Tibial artery (tissue), 4 donors: ENCODE measurements at regions not wholly inside any gene's neighbourhood (a gene's known extent, or its start where the extent isn't known, plus 50 kb on each side); places are given as distances from the start of the nearest gene placed in this dataset.

Experiments used
- DNase-seq, 2 donors: peaks; one replicate each; pipeline ENCODE4 v3.0.0-alpha.2; 2019
- H3K27ac ChIP-seq, 2 donors: fragments of 200-600 bp; sonication (generic) in 1 of 2; 1 replicate in 1 of 2; 2 replicates in 1 of 2; pipeline ENCODE4 v1.5.1; 2018 to 2019; ENCODE audit warnings: mild to moderate bottlenecking in 1 of 2
- H3K27me3 ChIP-seq, 2 donors: fragments of 200-600 bp; sonication (generic) in 1 of 2; one replicate each; pipeline versions ENCODE4 v1.5.1 to v1.6.0; 2016 to 2019
- H3K36me3 ChIP-seq, 3 donors: fragments of 200-600 bp; sonication (generic) in 2 of 3; one replicate each; pipeline ENCODE4 v1.5.1; 2016 to 2019; ENCODE audit warnings: mild to moderate bottlenecking in 2 of 3
- H3K4me1 ChIP-seq, 4 donors: fragments of 200-600 bp; sonication (generic) in 2 of 4; 1 replicate in 3 of 4; 2 replicates in 1 of 4; pipeline ENCODE4 v1.5.1; 2016 to 2019
- H3K4me3 ChIP-seq, 2 donors: fragments of 200-600 bp; sonication (generic) in 1 of 2; 1 replicate in 1 of 2; 2 replicates in 1 of 2; pipeline ENCODE4 v1.5.1; 2018 to 2019; ENCODE audit warnings: mild to moderate bottlenecking in 2 of 2
- H3K9me3 ChIP-seq, 3 donors: fragments of 200-600 bp; sonication (generic) in 1 of 3; one replicate each; pipeline ENCODE4 v1.5.1; 2016 to 2019
- intact Hi-C: fragments of 100-400 bp; cut with DNase I; formaldehyde crosslinking; loops from one replicate; pipeline ENCODE4 v1.15.0; 2023; ENCODE audit warnings: low total_unique reads
- TF ChIP-seq, protein P1 (sequence below), 2 experiments: fragments of 200-600 bp in 1 of 2; fragments of 450-650 bp in 1 of 2; IDR thresholded peaks; one replicate each; pipeline ENCODE4 v1.5.1; 2017 to 2019; ENCODE audit warnings: antibody characterized with exemption in 2 of 2, mild to moderate bottlenecking in 1 of 2, moderate library complexity in 1 of 2

DNA sequence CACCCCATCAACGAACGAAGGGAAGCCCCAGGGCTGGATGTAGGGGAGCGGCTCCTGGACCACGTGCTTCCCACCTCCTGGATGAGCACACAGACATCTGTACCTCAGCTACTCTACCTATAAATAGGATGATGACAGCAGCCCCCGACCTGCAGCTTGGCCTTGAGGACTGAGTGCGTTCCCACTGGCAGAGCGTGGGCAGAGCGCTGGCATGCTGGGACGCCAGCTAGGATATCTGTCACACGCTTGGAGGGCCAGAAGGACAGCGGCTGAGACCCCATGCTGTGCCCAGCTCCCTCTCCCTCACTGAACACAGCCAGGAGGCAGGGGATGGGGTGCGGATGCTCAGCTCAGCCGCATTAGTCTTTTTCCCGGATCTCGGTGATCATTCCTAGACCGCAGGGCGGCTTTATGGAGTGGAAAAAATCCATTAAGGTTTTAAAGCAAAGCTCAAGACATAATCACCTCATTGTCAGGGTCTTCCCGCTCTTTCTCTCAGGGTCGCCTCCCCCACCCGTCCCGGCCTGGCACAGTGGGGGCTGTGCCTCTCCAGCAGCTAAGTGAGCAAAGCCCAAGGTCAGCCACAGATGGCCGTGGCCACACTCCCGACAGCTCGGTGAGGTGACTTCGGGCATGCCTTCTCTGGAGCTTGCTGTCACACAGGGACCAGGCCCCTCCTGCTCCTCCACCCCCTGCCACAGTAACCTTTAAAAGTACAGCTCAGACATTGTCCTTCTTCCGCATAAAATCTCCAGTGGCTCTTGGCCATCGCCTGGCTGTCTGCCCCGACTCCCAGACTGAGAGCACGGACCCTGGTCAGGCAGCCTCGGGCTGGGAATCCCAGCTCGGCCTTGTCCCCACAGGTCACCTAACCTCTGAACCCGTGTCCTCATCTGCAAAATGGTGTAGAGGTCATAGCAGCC lies 69.6 kb upstream of the SHISAL1 start:
- H3K4me3 ChIP-seq: no peak overlapping the region
- H3K4me1 ChIP-seq: no peaks in the 10 kb centered on the region
- H3K27ac ChIP-seq: no peak overlapping the region
- H3K27me3 ChIP-seq: peaks cover 0 to 16% of the 10 kb centered on the region in 2 donors
- H3K9me3 ChIP-seq: peaks cover 4 to 11% (median 4%) of the 10 kb centered on the region in 3 donors
- no peaks in the 10 kb centered on the region for H3K36me3 ChIP-seq
- intact Hi-C loops: no loop called here
- no peak for DNase-seq
- TF ChIP-seq, protein P1, sequence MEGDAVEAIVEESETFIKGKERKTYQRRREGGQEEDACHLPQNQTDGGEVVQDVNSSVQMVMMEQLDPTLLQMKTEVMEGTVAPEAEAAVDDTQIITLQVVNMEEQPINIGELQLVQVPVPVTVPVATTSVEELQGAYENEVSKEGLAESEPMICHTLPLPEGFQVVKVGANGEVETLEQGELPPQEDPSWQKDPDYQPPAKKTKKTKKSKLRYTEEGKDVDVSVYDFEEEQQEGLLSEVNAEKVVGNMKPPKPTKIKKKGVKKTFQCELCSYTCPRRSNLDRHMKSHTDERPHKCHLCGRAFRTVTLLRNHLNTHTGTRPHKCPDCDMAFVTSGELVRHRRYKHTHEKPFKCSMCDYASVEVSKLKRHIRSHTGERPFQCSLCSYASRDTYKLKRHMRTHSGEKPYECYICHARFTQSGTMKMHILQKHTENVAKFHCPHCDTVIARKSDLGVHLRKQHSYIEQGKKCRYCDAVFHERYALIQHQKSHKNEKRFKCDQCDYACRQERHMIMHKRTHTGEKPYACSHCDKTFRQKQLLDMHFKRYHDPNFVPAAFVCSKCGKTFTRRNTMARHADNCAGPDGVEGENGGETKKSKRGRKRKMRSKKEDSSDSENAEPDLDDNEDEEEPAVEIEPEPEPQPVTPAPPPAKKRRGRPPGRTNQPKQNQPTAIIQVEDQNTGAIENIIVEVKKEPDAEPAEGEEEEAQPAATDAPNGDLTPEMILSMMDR (IDR thresholded peaks at IDR 0.05): no peak

DNA sequence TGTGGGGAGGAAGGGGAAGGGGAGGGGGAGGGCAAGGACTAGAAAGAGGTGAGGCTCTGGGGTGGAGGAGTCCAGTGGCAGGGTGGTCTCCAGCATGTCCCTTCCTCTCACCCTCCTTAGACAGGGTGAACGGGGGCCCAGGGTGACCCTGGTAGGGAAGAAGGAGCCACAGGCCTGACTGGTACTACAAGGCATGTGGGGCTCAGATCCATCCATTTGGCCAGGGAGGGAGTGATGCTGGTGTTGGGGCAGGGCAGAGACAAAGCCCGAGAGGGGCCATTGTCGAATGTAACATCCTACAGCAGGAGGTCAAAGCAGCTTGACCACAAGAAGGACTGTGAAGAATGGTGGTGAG lies 69.0 kb upstream of the SHISAL1 start:
- intact Hi-C loops: no loop called here
- Histone ChIP-seq H3K4me3 (no peak overlapping the region), H3K4me1 (no peaks in the 10 kb centered on the region), H3K36me3 (no peaks in the 10 kb centered on the region), H3K27ac (no peak overlapping the region), H3K9me3 (peaks cover 4 to 17% (median 4%) of the 10 kb centered on the region in 3 donors), H3K27me3 (peaks cover 0 to 9% of the 10 kb centered on the region in 2 donors)
- TF ChIP-seq, protein P1 (IDR thresholded peaks at IDR 0.05): no peak
- DNase-seq: no peak

DNA sequence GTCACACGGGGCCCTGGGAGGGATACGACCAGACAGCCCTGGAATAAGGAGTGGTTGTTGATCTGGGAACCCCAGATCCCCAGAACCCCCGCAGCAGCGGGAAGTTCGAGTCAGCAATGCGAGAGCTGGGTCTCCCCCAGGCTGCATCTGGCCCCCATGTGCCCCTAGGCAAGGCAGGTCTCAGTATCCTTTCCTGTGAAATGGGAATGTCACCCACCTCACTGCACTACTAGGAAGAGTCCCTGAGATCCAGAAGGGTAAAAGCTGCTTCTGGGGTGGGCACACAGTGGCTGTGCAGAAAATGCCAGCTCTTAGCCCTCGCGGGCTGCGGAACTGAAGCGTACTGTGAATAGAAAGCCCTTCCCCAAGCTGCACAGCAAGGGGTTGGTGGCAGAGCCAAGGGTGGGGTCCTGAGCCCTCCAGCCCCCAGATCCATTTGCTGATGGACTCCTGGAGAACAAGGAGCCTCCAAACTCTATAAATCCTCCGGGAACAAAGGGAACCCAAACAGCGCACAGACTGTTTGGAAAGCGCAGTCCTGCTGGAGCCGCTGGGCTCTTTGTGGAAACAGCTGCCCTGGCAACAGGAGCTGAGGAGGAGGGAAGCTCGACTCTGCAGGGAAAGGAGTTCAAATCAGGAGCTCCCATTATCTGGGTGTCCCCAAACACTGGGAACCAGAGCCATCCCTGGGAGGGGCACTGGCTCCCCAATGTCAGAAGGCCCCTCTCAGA lies 68.2 kb upstream of the SHISAL1 start:
- H3K36me3 ChIP-seq: no peaks in the 10 kb centered on the region
- peaks cover 4 to 25% (median 4%) of the 10 kb centered on the region in 3 donors for H3K9me3 ChIP-seq
- H3K27me3 ChIP-seq: peaks cover 0 to 8% of the 10 kb centered on the region in 2 donors
- intact Hi-C loops: no loop called here
- no peak overlapping the region for H3K4me3 ChIP-seq
- H3K27ac ChIP-seq: no peak overlapping the region
- no peak for DNase-seq
- H3K4me1 ChIP-seq: no peaks in the 10 kb centered on the region
- TF ChIP-seq, protein P1 (IDR thresholded peaks at IDR 0.05): no peak

DNA sequence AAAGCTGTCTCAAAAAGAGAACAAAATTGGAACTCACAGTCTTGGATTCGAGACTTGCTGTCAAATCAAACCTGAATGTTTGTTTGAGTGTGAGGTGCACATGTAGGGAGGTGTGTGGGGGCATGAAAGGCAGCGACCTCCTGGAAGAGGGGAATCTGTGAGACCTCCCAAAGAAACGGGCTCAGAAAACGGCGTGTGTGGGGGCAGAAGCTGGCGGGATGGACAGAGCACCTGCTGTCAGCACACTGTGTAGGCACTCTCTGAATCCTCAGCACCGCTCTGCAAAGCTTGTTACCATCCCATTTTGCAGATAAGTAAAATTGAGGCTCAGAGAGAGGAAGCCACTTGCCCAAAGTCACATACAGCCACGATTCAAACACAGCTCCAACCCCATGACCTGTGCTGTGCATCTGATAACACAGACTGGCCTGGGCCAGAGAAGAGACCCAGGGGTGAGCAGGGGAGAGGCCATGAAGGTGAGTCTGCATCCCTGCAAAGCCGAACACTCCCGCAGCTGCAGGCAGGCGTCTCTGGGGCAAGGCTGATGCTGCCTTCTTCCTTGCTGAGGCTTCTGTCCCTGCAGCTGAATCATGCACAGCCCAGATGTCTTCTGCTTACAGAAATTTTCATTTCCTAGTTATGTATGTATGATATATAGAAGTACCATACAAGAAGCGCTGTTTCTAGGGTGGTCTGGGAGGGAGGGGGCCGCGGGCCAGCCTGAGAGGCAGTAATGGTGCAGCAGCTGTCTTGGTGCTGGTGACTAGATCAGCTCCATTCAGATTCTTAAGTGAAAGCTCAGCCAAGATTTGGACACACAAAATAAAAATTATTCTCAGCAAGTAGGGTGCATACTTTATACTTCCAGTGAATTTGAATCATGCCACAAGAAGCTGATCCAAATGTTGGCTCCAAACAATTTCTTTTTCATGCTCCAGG lies 67.3 kb upstream of the SHISAL1 start:
- intact Hi-C loops: no loop called here
- Histone ChIP-seq H3K9me3 (peaks cover 4 to 31% (median 6%) of the 10 kb centered on the region in 3 donors), H3K4me3 (no peak overlapping the region), H3K27me3 (peaks cover 0 to 8% of the 10 kb centered on the region in 2 donors), H3K27ac (no peak overlapping the region), H3K4me1 (no peaks in the 10 kb centered on the region), H3K36me3 (no peaks in the 10 kb centered on the region)
- TF ChIP-seq, protein P1 (IDR thresholded peaks at IDR 0.05): no peak
- DNase-seq: no peak

DNA sequence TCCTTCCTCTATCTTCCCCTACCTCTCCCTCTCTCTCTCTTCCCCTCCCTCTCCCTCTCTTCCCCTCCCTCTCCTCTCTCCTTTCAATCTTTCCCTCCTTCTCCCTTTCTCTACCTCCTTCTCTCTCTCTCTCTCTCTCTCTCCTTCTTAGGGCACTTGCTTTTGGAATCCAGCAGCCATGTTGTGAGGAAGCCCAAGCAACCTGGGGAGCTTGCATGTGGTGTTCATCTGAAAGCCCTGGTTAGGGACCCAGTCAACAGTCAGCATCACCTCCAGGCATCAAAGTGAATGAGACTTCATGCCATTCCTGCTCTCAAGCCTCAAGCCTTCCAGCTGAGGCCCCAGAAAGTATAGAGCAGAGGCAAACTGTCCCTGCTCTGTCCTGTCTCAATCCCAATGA lies 65.6 kb upstream of the SHISAL1 start:
- Histone ChIP-seq H3K27ac (no peak overlapping the region), H3K4me3 (no peak overlapping the region), H3K4me1 (no peaks in the 10 kb centered on the region), H3K9me3 (peaks cover 7 to 36% (median 9%) of the 10 kb centered on the region in 3 donors), H3K27me3 (peaks cover 0 to 5% of the 10 kb centered on the region in 2 donors), H3K36me3 (no peaks in the 10 kb centered on the region)
- TF ChIP-seq, protein P1 (IDR thresholded peaks at IDR 0.05): no peak
- intact Hi-C loops: no loop called here
- no peak for DNase-seq
